Suprapubic skin (tissue), 4 donors: ENCODE measurements at regions not wholly inside any gene's neighbourhood (a gene's known extent, or its start where the extent isn't known, plus 50 kb on each side); places are given as distances from the start of the nearest gene placed in this dataset.

Source experiments
- CTCF ChIP-seq, 2 donors: fragments of 200-600 bp in 1 of 2; fragments of 450-650 bp in 1 of 2; sonication (generic) in 1 of 2; IDR thresholded peaks; one replicate each; pipeline ENCODE4 v1.5.1; 2016 to 2019; ENCODE audit warnings: antibody characterized with exemption in 2 of 2, mild to moderate bottlenecking in 1 of 2, moderate library complexity in 1 of 2
- EP300 ChIP-seq: sonication (generic); formaldehyde crosslinking; IDR thresholded peaks from one replicate; pipeline ENCODE4 v1.6.1; 2017; ENCODE audit warnings: antibody characterized with exemption
- POLR2A ChIP-seq, 2 donors: fragments of 450-650 bp; IDR thresholded peaks; one replicate each; pipeline ENCODE4 v1.6.1; 2017; ENCODE audit warnings: antibody characterized with exemption in 2 of 2, mild to moderate bottlenecking in 2 of 2, moderate library complexity in 2 of 2
- POLR2AphosphoS5 ChIP-seq, 3 donors: sonication (generic); formaldehyde crosslinking; IDR thresholded peaks; one replicate each; pipeline ENCODE4 v1.6.1; 2017; ENCODE audit warnings: antibody characterized with exemption in 3 of 3

- TF ChIP-seq CTCF (IDR thresholded peaks at IDR 0.05) (no peak), EP300 (no peak), POLR2A (IDR thresholded peaks at IDR 0.05) (no peak), POLR2AphosphoS5 (IDR thresholded peaks at IDR 0.05) (no peak)
Measured at GRCh38 chr21:32172106-32172505, 106.7 kb downstream of the MIS18A start.
